GM04503 (cell line): ENCODE measurements at regions not wholly inside any gene's neighbourhood (a gene's known extent, or its start where the extent isn't known, plus 50 kb on each side); places are given as distances from the start of the nearest gene placed in this dataset.

Experiments
- DNase-seq: peaks from one replicate; pipeline ENCODE4 v3.0.0-alpha.2; 2012; ENCODE audit warnings: low read depth

GRCh38 chr4:30939684-30940083 is 219.5 kb downstream of the PCDH7 start:
- DNase-seq, result no peak

GRCh38 chr4:30941641-30942040 is 221.5 kb downstream of the PCDH7 start:
- no peak for DNase-seq

- DNase-seq, result no peak
Observed at GRCh38 chr4:30943356-30943755, 223.2 kb downstream of the PCDH7 start.

- DNase-seq, result no peak
Observed at GRCh38 chr4:30945586-30945985, 225.4 kb downstream of the PCDH7 start.

- DNase-seq, result no peak
Observed at GRCh38 chr4:30946288-30946687, 226.1 kb downstream of the PCDH7 start.

- no peak for DNase-seq
Observed at GRCh38 chr4:30948653-30949052, 228.5 kb downstream of the PCDH7 start.

GRCh38 chr4:30950737-30951136 is 230.6 kb downstream of the PCDH7 start:
- DNase-seq, result no peak

GRCh38 chr4:30952526-30953219 is 232.5 kb downstream of the PCDH7 start:
- no peak for DNase-seq

GRCh38 chr4:30953799-30954198 is 233.6 kb downstream of the PCDH7 start:
- no peak for DNase-seq

GRCh38 chr4:30956916-30957315 is 236.7 kb downstream of the PCDH7 start:
- DNase-seq, result no peak

- no peak for DNase-seq
Observed at GRCh38 chr4:30957706-30958105, 237.5 kb downstream of the PCDH7 start.

- DNase-seq, result no peak
Observed at GRCh38 chr4:30959781-30960485, 239.8 kb downstream of the PCDH7 start.

GRCh38 chr4:30962939-30963338 is 242.8 kb downstream of the PCDH7 start:
- DNase-seq, result no peak

- no peak for DNase-seq
Observed at GRCh38 chr4:30968926-30969325, 248.8 kb downstream of the PCDH7 start.

GRCh38 chr4:30972542-30972941 is 252.4 kb downstream of the PCDH7 start:
- DNase-seq, result no peak

GRCh38 chr4:30973993-30974392 is 253.8 kb downstream of the PCDH7 start:
- no peak for DNase-seq

- DNase-seq, result no peak
Observed at GRCh38 chr4:30979402-30979801, 259.2 kb downstream of the PCDH7 start.

GRCh38 chr4:30989508-30989907 is 269.3 kb downstream of the PCDH7 start:
- DNase-seq, result no peak

GRCh38 chr4:30996841-30997240 is 276.7 kb downstream of the PCDH7 start:
- no peak for DNase-seq

GRCh38 chr4:31005037-31005436 is 284.9 kb downstream of the PCDH7 start:
- DNase-seq, result no peak

- no peak for DNase-seq
Observed at GRCh38 chr4:31007858-31008257, 287.7 kb downstream of the PCDH7 start.

GRCh38 chr4:31009926-31010325 is 289.8 kb downstream of the PCDH7 start:
- DNase-seq, result no peak

GRCh38 chr4:31015123-31015522 is 295.0 kb downstream of the PCDH7 start:
- no peak for DNase-seq
